ENCODE measurements at regions not wholly inside any gene's neighbourhood (a gene's known extent, or its start where the extent isn't known, plus 50 kb on each side); places are given as distances from the start of the nearest gene placed in this dataset.

- Histone ChIP-seq H3K36me3 (no peaks in the 10 kb centered on the region), H3K27me3 (no peaks in the 10 kb centered on the region), H3K4me1 (no peaks in the 10 kb centered on the region), H3K9me3 (no peaks in the 10 kb centered on the region), H3K4me3 (no peak overlapping the region), H3K27ac (no peak overlapping the region)
- DNase-seq (ENCODE audit: low spot score in 2 of 2) = no peak
- intact Hi-C loops (cut with DNase I; ENCODE audit: low total_unique reads) = no loop called here
- TF ChIP-seq CTCF (IDR thresholded peaks at IDR 0.05) = peak in 2 of 3 donors; percentile 19 to 29
- no peak for TF ChIP-seq POLR2A (IDR thresholded peaks at IDR 0.05)
Measured at GRCh38 chr16:6684076-6684673, 648.5 kb upstream of the RBFOX1 start.

DNA sequence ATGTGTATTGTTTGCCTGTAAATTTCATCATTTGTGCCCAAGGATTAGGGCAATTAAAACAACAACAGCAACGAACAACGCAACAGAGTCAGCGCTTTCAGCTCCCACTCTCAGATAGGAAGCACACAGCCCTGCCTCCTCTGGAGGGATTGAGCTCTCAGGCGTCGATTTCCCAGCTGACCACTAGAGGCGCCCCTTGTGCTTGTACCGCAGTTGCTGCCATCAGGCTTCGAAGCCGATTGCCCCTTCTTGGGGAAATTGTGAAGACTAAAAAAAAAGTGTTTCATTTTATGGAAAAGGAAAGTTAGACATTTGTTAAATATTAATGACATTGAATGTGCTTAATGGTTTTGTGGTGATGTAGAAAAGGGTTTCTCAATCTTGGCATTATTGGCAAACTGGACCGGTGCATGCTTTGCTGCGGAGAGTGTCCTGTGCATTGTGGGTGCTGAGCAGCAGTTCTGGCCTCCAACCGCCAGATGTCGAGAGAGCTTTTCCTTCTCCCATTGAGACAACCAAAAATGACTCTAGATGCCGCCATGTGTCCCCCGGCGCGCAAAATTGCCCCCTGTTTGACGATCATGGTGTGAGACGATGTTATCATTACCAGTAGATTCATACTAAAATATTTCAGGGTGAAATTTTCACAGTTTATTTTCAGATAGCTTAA lies 650.4 kb upstream of the RBFOX1 start:
- Histone ChIP-seq H3K4me3 (no peak overlapping the region), H3K9me3 (no peaks in the 10 kb centered on the region), H3K36me3 (no peaks in the 10 kb centered on the region), H3K27me3 (no peaks in the 10 kb centered on the region), H3K27ac (no peak overlapping the region), H3K4me1 (no peaks in the 10 kb centered on the region)
- DNase-seq (ENCODE audit: low spot score in 2 of 2) = no peak
- no peak for TF ChIP-seq POLR2AphosphoS5 (IDR thresholded peaks at IDR 0.05)
- peak in 1 of 3 donors; percentile 27 for TF ChIP-seq CTCF (IDR thresholded peaks at IDR 0.05)
- no peak for TF ChIP-seq POLR2A (IDR thresholded peaks at IDR 0.05)
- intact Hi-C loops (cut with DNase I; ENCODE audit: low total_unique reads) = no loop called here

- H3K9me3 ChIP-seq = no peaks in the 10 kb centered on the region
- H3K27ac ChIP-seq = no peak overlapping the region
- TF ChIP-seq POLR2AphosphoS5 (IDR thresholded peaks at IDR 0.05) = no peak
- no peak for TF ChIP-seq CTCF (IDR thresholded peaks at IDR 0.05)
- no peak for TF ChIP-seq POLR2A (IDR thresholded peaks at IDR 0.05)
- H3K36me3 ChIP-seq = no peaks in the 10 kb centered on the region
- no peaks in the 10 kb centered on the region for H3K27me3 ChIP-seq
- no peak for DNase-seq (ENCODE audit: low spot score in 2 of 2)
- H3K4me3 ChIP-seq = no peak overlapping the region
- intact Hi-C loops (cut with DNase I; ENCODE audit: low total_unique reads) = no loop called here
- no peaks in the 10 kb centered on the region for H3K4me1 ChIP-seq
Measured at GRCh38 chr16:6678586-6678985, 654.1 kb upstream of the RBFOX1 start.

DNA sequence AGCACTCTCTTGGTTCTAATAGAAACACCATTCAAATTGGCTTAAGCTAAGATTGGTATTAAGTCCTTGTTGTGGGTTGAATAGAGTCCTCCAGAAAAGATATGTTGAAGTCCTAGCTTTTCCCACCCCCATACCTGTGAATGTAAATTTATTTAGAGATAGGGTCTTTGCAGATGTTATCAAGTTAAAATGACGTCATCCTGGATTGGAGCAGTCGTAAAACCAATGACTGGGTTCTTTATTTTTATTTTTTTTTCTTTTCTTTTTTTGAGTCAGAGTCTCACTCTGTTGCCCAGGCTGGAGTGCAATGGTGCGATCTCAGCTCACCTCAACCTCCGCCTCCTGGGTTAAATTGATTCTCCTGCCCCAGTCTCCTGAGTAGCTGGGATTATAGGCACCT lies 658.6 kb upstream of the RBFOX1 start:
- no peak for DNase-seq (ENCODE audit: low spot score in 2 of 2)
- TF ChIP-seq POLR2A (IDR thresholded peaks at IDR 0.05) (no peak), POLR2AphosphoS5 (IDR thresholded peaks at IDR 0.05) (no peak), CTCF (IDR thresholded peaks at IDR 0.05) (no peak)
- Histone ChIP-seq H3K27me3 (no peaks in the 10 kb centered on the region), H3K36me3 (no peaks in the 10 kb centered on the region), H3K27ac (no peak overlapping the region), H3K4me3 (no peak overlapping the region), H3K4me1 (no peaks in the 10 kb centered on the region), H3K9me3 (no peaks in the 10 kb centered on the region)
- intact Hi-C loops (cut with DNase I; ENCODE audit: low total_unique reads) = no loop called here

- H3K9me3 ChIP-seq = no peaks in the 10 kb centered on the region
- no peak overlapping the region for H3K4me3 ChIP-seq
- H3K27me3 ChIP-seq = no peaks in the 10 kb centered on the region
- no peak overlapping the region for H3K27ac ChIP-seq
- H3K4me1 ChIP-seq = no peaks in the 10 kb centered on the region
- no peaks in the 10 kb centered on the region for H3K36me3 ChIP-seq
- intact Hi-C loops (cut with DNase I; ENCODE audit: low total_unique reads) = no loop called here
- TF ChIP-seq POLR2AphosphoS5 (IDR thresholded peaks at IDR 0.05) (no peak), POLR2A (IDR thresholded peaks at IDR 0.05) (no peak), CTCF (IDR thresholded peaks at IDR 0.05) (no peak)
- DNase-seq (ENCODE audit: low spot score in 2 of 2) = no peak
Measured at GRCh38 chr16:6672507-6672906, 660.1 kb upstream of the RBFOX1 start.

All from breast epithelium (tissue), 4 donors.